ENCODE measurements at regions not wholly inside any gene's neighbourhood (a gene's known extent, or its start where the extent isn't known, plus 50 kb on each side); places are given as distances from the start of the nearest gene placed in this dataset.

GRCh38 chr3:18575573-18575972 lies 150.4 kb upstream of the SATB1 start:
- DNase-seq (ENCODE audit: low read depth in 1 of 2, low spot score in 2 of 2): no peak
- CTCF ChIA-PET (ENCODE audit: partially characterized antibody): no interaction called here
- H3K18ac ChIP-seq (ENCODE audit: extremely low read depth, low read length): no peak overlapping the region
- H3K4me2 ChIP-seq (ENCODE audit: insufficient read depth in 1 of 2, low read depth in 2 of 2, low read length in 2 of 2): no peak overlapping the region
- no peaks in the 10 kb centered on the region for H3K23me2 ChIP-seq (ENCODE audit: low read depth, low read length)
- no peak overlapping the region for H3K14ac ChIP-seq (ENCODE audit: insufficient read length)
- no peak overlapping the region for H2AFZ ChIP-seq (ENCODE audit: low read length)
- H2BK12ac ChIP-seq (ENCODE audit: low read depth, low read length): no peak overlapping the region
- no peaks in the 10 kb centered on the region for H3K9me3 ChIP-seq (ENCODE audit: insufficient read depth in 2 of 2, low read depth in 1 of 2, low read length in 1 of 2)
- H4K5ac ChIP-seq (ENCODE audit: insufficient read length, low read depth, low read length): no peak overlapping the region
- no peak overlapping the region for H3K9ac ChIP-seq (replicated peaks in 1 of 4; ENCODE audit: extremely low read depth in 1 of 4, low read depth in 3 of 4, low read length in 3 of 4)
- H4K8ac ChIP-seq (ENCODE audit: extremely low read depth, insufficient read depth, low read length): no peak overlapping the region
- H3K79me1 ChIP-seq (ENCODE audit: low read depth, low read length): no peaks in the 10 kb centered on the region
- H3K23ac ChIP-seq (ENCODE audit: insufficient read length): no peak overlapping the region
- no peaks in the 10 kb centered on the region for H4K20me1 ChIP-seq (replicated peaks in 1 of 2; ENCODE audit: control insufficient read depth in 1 of 2, insufficient read depth in 2 of 2, low read length in 2 of 2)
- 86% methylated on average over 8 of the region's 8 CpGs; no CpG with 5 or more reads in 1 of the 2 experiments for WGBS, 2 experiments (ENCODE audit: extremely low coverage in 1 of 2, insufficient coverage in 1 of 2, insufficient read length in 1 of 2, insufficient replicate concordance in 2 of 2, low coverage in 1 of 2, low lambda C conversion rate in 2 of 2, missing lambda C conversion rate in 1 of 2)
- no peaks in the 10 kb centered on the region for H3K79me2 ChIP-seq (ENCODE audit: control insufficient read depth in 1 of 2, insufficient read depth in 2 of 2, low read length in 2 of 2)
- no peak overlapping the region for H2BK15ac ChIP-seq (ENCODE audit: low read length)
- no peaks in the 10 kb centered on the region for H3K27me3 ChIP-seq (replicated peaks in 1 of 4; ENCODE audit: control insufficient read depth in 3 of 4, extremely low read depth in 1 of 4, insufficient read depth in 3 of 4, low read length in 3 of 4)
- no peak overlapping the region for H3K4ac ChIP-seq (replicated peaks; ENCODE audit: insufficient read length, low read depth, low read length)
- no peak for TF ChIP-seq GABPA (IDR thresholded peaks at IDR 0.05; ENCODE audit: borderline replicate concordance, insufficient read depth, low read length)
- no peak for TF ChIP-seq BCL11A (IDR thresholded peaks at IDR 0.05; ENCODE audit: low read depth in 2 of 2, low read length in 2 of 2)
- TF ChIP-seq SAP30 (IDR thresholded peaks at IDR 0.05; ENCODE audit: insufficient read depth, insufficient replicate concordance, low read length): no peak
- H4K91ac ChIP-seq (replicated peaks; ENCODE audit: insufficient read length, low read length): no peak overlapping the region
- no peak overlapping the region for H3K4me3 ChIP-seq (ENCODE audit: extremely low read depth in 1 of 4, insufficient read depth in 2 of 4, low read depth in 3 of 4, low read length in 4 of 4)
- no peak for FAIRE-seq
- no peak overlapping the region for H2BK20ac ChIP-seq (ENCODE audit: low read length)
- no peak overlapping the region for H2BK120ac ChIP-seq (replicated peaks; ENCODE audit: low read depth, low read length)
- no peak overlapping the region for H2BK5ac ChIP-seq (ENCODE audit: low read depth, low read length)
- H3K36me3 ChIP-seq (ENCODE audit: control insufficient read depth in 2 of 4, insufficient read depth in 4 of 4, low read length in 3 of 4): no peaks in the 10 kb centered on the region
- H3K27ac ChIP-seq (ENCODE audit: low read depth, low read length): no peak overlapping the region
- no peaks in the 10 kb centered on the region for H3K4me1 ChIP-seq (replicated peaks in 1 of 4; ENCODE audit: control insufficient read depth in 3 of 4, insufficient read depth in 4 of 4, low read length in 3 of 4)
- no peak overlapping the region for H3K56ac ChIP-seq (replicated peaks; ENCODE audit: insufficient read length, low read depth, low read length)
- no peak overlapping the region for H2AK5ac ChIP-seq (ENCODE audit: low read depth, low read length)
- POLR2A ChIA-PET (ENCODE audit: partially characterized antibody): no interaction called here

All from H1 (cell line).